ENCODE measurements at regions not wholly inside any gene's neighbourhood (a gene's known extent, or its start where the extent isn't known, plus 50 kb on each side); places are given as distances from the start of the nearest gene placed in this dataset.

DNA sequence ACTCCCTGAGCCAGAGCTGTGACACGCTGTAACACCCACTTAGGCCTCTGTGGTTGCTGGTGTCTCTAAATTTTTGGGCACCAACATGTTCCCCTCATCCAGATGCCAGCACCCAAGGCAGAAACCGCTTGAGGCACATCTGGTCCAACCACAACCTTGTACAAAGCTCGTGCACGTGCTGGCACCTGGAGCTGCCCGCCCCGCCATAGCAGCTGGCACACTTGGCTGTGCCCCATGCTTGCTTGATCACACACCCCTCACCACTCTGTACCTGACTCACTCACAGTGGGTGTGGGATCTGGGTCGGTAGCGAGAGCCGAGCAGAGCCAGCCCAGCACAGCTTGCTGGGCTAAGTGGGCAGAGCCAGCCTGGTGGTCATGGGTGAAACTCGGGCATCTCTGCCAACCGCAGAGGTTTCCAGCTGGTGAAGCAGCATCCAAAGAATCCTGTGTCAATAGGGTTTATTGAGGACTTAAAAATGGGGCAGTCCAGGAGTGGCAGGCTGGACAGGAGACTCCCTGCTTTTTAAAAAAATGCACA is 1210.4 kb downstream of the TYW1 start:
- TF ChIP-seq CTCF (IDR thresholded peaks at IDR 0.05): no peak
- H3K4me1 ChIP-seq: no peaks in the 10 kb centered on the region
- H3K27ac ChIP-seq: no peak overlapping the region
- no peaks in the 10 kb centered on the region for H3K27me3 ChIP-seq
- H3K36me3 ChIP-seq: no peaks in the 10 kb centered on the region
- H3K9me3 ChIP-seq: no peaks in the 10 kb centered on the region
- no peak for DNase-seq (ENCODE audit: low spot score)
- H3K4me3 ChIP-seq: no peak overlapping the region

GRCh38 chr7:68207676-68208075 is 1211.0 kb downstream of the TYW1 start:
- Histone ChIP-seq H3K4me1 (no peaks in the 10 kb centered on the region), H3K9me3 (no peaks in the 10 kb centered on the region), H3K27me3 (no peaks in the 10 kb centered on the region), H3K36me3 (no peaks in the 10 kb centered on the region), H3K27ac (no peak overlapping the region), H3K4me3 (no peak overlapping the region)
- no peak for TF ChIP-seq CTCF (IDR thresholded peaks at IDR 0.05)
- DNase-seq (ENCODE audit: low spot score): no peak

DNA sequence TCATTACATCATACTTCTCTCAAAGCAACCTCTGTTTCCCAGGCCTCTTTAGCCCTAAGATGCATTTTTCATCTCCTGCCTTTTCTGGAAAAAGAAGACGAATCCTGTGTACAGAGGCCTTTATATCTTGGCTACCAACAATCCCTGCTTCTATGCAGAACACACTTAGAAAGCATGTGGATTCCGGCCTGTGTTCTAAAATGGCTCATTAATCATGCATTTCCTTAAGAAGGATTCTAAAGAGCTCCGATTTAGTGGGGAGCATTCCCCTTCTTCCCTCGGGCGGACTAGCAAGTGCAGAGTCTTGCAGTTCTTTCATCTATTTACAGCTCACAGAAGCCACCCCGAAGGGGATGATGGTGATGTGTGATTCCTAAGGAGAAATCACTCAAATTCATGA is 1212.9 kb downstream of the TYW1 start:
- Histone ChIP-seq H3K9me3 (no peaks in the 10 kb centered on the region), H3K4me3 (no peak overlapping the region), H3K27me3 (no peaks in the 10 kb centered on the region), H3K36me3 (no peaks in the 10 kb centered on the region), H3K4me1 (no peaks in the 10 kb centered on the region), H3K27ac (no peak overlapping the region)
- no peak for TF ChIP-seq CTCF (IDR thresholded peaks at IDR 0.05)
- no peak for DNase-seq (ENCODE audit: low spot score)

- H3K4me3 ChIP-seq: no peak overlapping the region
- H3K27me3 ChIP-seq: no peaks in the 10 kb centered on the region
- H3K36me3 ChIP-seq: no peaks in the 10 kb centered on the region
- H3K4me1 ChIP-seq: no peaks in the 10 kb centered on the region
- TF ChIP-seq CTCF (IDR thresholded peaks at IDR 0.05): no peak
- no peaks in the 10 kb centered on the region for H3K9me3 ChIP-seq
- no peak overlapping the region for H3K27ac ChIP-seq
- DNase-seq (ENCODE audit: low spot score): no peak
Observed at GRCh38 chr7:68213838-68214237, 1217.2 kb downstream of the TYW1 start.

GRCh38 chr7:68216051-68216450 is 1219.4 kb downstream of the TYW1 start:
- Histone ChIP-seq H3K4me1 (no peaks in the 10 kb centered on the region), H3K27ac (no peak overlapping the region), H3K9me3 (no peaks in the 10 kb centered on the region), H3K4me3 (no peak overlapping the region), H3K27me3 (no peaks in the 10 kb centered on the region), H3K36me3 (no peaks in the 10 kb centered on the region)
- no peak for DNase-seq (ENCODE audit: low spot score)
- no peak for TF ChIP-seq CTCF (IDR thresholded peaks at IDR 0.05)

GRCh38 chr7:68217426-68217825 is 1220.8 kb downstream of the TYW1 start:
- Histone ChIP-seq H3K4me3 (no peak overlapping the region), H3K9me3 (no peaks in the 10 kb centered on the region), H3K36me3 (no peaks in the 10 kb centered on the region), H3K4me1 (no peaks in the 10 kb centered on the region), H3K27me3 (no peaks in the 10 kb centered on the region), H3K27ac (no peak overlapping the region)
- no peak for DNase-seq (ENCODE audit: low spot score)
- TF ChIP-seq CTCF (IDR thresholded peaks at IDR 0.05): no peak
